ENCODE measurements at regions not wholly inside any gene's neighbourhood (a gene's known extent, or its start where the extent isn't known, plus 50 kb on each side); places are given as distances from the start of the nearest gene placed in this dataset.
"Not testable (repeated sequence)": the region's sequence is repeated elsewhere in the genome, so short reads cannot be mapped to it uniquely, and the experiment has no call there.

DNA sequence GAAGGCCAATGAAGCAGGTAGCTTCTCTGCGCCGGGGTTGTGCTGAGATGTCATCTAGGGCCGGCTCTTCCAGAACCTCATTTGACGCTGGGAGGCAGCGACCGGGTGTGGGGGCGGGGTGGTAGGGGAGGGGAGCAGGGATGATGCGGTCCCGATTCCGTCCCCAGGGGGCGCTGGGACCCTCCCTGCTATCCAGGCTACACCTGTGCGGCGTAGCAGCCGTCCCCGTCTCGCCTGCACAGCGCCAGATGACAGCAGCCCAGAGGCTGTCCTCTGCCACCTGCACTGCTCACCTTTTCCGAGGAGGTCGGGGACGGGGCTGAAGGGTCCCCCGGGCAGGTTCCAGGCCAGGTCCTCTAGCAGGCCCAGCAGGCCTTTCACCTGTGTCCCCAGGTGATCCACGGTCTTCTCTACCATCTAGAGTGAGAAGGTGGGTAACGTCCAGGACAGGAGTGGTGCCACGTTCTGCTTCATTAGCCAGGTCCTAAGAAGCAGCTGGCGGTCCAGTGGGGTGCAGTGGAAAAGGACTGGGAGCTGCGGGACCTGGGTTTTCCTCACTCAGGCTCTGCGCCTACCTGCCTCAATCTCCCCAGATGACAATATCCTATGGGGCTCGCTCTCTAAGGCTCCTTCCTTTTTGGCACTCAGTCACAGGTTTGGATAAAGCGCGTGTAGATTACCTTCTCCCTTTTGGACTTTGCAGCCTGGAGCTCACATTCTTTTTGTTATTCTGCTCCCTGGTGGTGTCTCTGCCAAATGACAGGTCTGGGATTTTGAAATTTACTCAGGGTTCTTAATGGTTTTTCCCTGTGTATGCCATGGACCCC, 56.0 kb upstream of the RAB6C start:
- peak in 1 of 2 experiments; percentile 20 for DNase-seq

DNA sequence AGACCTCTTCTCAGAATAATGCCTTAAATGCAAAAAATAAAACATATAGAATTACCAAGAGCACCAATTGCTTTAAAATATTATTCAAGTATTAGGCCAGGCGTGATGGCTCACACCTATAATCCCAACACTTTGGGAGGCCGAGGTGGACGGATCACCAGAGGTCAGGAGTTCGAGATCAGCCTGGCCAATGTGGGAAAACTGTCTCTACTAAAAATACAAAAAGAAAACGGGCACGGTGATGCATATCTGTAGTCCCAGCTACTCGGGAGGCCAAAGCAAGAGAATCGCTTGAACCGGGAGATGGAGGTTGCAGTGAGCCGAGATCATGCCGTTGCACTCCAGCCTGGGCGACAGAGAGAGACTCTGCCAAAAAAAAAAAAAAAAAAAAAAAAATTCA, 55.4 kb upstream of the RAB6C start:
- DNase-seq, result not testable (repeated sequence)

- no peak for DNase-seq
Measured at GRCh38 chr2:129925381-129925780, 54.1 kb upstream of the RAB6C start.

- no peak for DNase-seq
Measured at GRCh38 chr2:129927696-129928095, 51.8 kb upstream of the RAB6C start.

DNA sequence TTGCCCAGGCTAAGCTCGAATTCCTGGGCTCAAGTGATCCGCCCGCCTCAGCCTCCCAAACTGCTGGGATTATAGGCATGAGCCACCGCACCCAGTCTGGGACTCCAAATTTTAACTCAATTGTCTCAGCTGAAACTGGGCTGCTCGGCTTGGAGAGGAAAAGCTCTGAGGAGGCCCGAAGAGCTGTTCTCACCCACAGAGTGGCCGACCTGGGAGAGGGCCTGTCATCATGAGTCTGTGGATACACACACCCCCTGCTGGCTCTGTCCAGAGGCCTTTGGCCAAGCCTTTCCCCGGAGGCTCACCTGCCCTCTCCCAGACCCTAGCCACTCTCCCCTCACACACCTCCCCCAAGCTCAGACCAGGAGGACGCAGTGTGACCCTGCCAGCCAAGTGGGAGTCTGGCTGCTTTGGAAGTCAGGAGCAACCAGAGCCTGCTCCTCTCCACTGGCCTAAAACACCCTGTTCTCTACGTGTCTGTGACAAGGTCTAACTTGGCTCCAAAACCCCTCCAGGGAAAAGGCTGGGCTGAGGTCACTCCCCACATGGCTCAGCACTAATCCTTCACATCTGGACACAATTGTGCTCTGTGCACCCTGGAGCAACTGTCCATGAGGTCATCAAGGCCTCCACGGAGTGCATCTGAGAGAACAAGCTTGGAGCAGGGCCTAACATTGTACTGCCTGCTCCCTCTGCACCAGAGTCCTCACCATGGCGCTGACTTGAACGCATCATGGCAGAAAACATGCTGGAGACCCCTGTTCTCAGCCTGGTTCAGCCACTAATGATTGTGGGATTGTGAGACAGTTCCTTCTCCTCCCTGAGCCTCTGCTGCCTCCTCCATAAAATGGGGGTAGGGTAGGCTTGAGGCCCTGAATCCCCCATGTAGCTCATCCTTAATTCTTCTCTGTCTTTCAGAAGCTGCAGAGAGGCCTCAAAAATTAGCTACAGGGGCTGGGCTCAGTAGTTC, 49.9 kb upstream of the RAB6C start:
- no peak for DNase-seq

Data from AML-193 (cell line).